ENCODE measurements at regions not wholly inside any gene's neighbourhood (a gene's known extent, or its start where the extent isn't known, plus 50 kb on each side); places are given as distances from the start of the nearest gene placed in this dataset.

DNA sequence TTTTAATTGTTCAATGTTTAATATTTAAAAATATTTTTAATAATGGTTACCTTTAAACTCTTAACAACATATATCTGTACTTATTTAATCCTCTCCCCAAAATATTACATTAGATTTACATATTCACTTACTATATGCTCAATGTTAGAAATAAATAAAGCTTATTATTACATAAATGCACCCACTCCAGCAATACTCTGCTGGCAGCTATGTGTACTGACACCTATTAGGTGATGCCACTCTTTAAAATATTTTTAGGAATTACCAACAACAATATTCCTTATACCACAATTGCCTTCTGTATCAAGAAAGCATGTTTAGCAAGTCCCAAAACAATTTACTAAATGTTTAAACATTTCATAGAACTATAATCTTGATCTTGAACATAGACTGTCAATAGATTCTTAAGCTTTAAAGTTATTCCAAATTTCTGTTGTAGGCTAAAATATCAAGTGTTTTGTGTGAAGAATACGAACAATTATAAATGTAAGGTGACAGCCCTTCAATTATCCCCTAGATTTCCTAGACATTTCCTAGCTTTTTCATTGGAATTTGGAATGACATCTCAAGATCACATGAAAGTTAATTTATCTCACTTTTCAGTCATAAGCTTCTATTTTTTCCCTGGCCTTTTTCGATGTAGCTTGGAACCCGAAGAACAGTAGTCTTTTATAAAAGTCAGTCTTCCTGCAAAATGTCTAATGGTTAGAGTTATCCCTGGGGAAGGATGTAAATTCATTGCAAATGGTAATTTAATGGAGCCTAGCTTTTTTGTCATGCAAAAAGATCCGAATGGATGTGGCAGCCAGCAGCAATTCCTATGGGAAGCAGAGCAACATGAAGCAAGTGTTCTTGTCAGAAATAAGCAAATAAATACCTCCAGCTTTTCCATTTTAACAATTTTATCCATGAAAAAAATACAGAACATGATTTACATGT is 907.5 kb upstream of the ATXN7L3B start:
- TF ChIP-seq POLR2A (IDR thresholded peaks at IDR 0.05) (no peak), EP300 (IDR thresholded peaks at IDR 0.05) (no peak), POLR2AphosphoS5 (IDR thresholded peaks at IDR 0.05) (no peak)
- TF ChIP-seq, protein P1, sequence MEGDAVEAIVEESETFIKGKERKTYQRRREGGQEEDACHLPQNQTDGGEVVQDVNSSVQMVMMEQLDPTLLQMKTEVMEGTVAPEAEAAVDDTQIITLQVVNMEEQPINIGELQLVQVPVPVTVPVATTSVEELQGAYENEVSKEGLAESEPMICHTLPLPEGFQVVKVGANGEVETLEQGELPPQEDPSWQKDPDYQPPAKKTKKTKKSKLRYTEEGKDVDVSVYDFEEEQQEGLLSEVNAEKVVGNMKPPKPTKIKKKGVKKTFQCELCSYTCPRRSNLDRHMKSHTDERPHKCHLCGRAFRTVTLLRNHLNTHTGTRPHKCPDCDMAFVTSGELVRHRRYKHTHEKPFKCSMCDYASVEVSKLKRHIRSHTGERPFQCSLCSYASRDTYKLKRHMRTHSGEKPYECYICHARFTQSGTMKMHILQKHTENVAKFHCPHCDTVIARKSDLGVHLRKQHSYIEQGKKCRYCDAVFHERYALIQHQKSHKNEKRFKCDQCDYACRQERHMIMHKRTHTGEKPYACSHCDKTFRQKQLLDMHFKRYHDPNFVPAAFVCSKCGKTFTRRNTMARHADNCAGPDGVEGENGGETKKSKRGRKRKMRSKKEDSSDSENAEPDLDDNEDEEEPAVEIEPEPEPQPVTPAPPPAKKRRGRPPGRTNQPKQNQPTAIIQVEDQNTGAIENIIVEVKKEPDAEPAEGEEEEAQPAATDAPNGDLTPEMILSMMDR (IDR thresholded peaks at IDR 0.05), result no peak
